Fibroblast of lung (primary cell): ENCODE measurements at regions not wholly inside any gene's neighbourhood (a gene's known extent, or its start where the extent isn't known, plus 50 kb on each side); places are given as distances from the start of the nearest gene placed in this dataset.

ENCODE experiments used
- DNase-seq, 2 donors: peaks; one replicate each; pipeline versions ENCODE4 v3.0.0 to v3.0.0-alpha.2; 2010; ENCODE audit warnings: low read depth in 2 of 2
- H2AFZ ChIP-seq: 2 replicates; pipeline ENCODE4 v1.5.1; 2012; ENCODE audit warnings: low read length, control low read depth, inconsistent platforms
- H3K27ac ChIP-seq: 2 replicates; pipeline ENCODE4 v1.5.1; 2011; ENCODE audit warnings: low read length, control low read depth; ENCODE audit not compliant: insufficient read depth
- H3K27me3 ChIP-seq: 2 replicates; pipeline ENCODE4 v1.5.1; 2011; ENCODE audit warnings: mild to moderate bottlenecking, low read length; ENCODE audit not compliant: control insufficient read depth, insufficient read depth
- H3K36me3 ChIP-seq: 2 replicates; pipeline ENCODE4 v1.5.1; 2011; ENCODE audit warnings: low read length; ENCODE audit not compliant: control insufficient read depth, insufficient read depth
- H3K4me1 ChIP-seq: 2 replicates; pipeline ENCODE4 v1.5.1; 2011; ENCODE audit warnings: low read length; ENCODE audit not compliant: control insufficient read depth, insufficient read depth; ENCODE audit errors: extremely low read depth
- H3K4me2 ChIP-seq: 2 replicates; pipeline ENCODE4 v1.5.1; 2011; ENCODE audit warnings: low read length, control low read depth; ENCODE audit not compliant: insufficient read depth; ENCODE audit errors: extremely low read depth
- H3K4me3 ChIP-seq, 4 experiments: fragments of 200-600 bp in 1 of 4; sonication (generic) in 1 of 4; replicated peaks in 1 of 4; 2 replicates each; pipeline ENCODE4 v1.5.1; 2011 to 2016; ENCODE audit warnings: low read length in 4 of 4, low read depth in 3 of 4, mild to moderate bottlenecking in 3 of 4, control low read depth in 2 of 4, inconsistent platforms in 1 of 4, mixed read lengths in 1 of 4; ENCODE audit not compliant: insufficient read depth in 1 of 4; ENCODE audit errors: control extremely low read depth in 1 of 4
- H3K79me2 ChIP-seq: 2 replicates; pipeline ENCODE4 v1.5.1; 2012; ENCODE audit warnings: mild to moderate bottlenecking, low read length, inconsistent platforms; ENCODE audit not compliant: control insufficient read depth, insufficient read depth
- H3K9ac ChIP-seq: 2 replicates; pipeline ENCODE4 v1.5.1; 2011; ENCODE audit warnings: mild to moderate bottlenecking, low read length, control low read depth; ENCODE audit not compliant: insufficient read depth
- H3K9me3 ChIP-seq: 2 replicates; pipeline ENCODE4 v1.5.1; 2012; ENCODE audit warnings: low read depth, low read length; ENCODE audit not compliant: control insufficient read depth, insufficient read depth
- H4K20me1 ChIP-seq: 2 replicates; pipeline ENCODE4 v1.5.1; 2011; ENCODE audit warnings: low read length; ENCODE audit not compliant: control insufficient read depth, insufficient read depth; ENCODE audit errors: extremely low read depth
- CTCF ChIP-seq, 2 donors: IDR thresholded peaks in 1 of 2; conservative IDR thresholded peaks in 1 of 2; 1 replicate in 1 of 2; 2 replicates in 1 of 2; pipeline ENCODE4 v1.5.1; 2011 to 2012; ENCODE audit warnings: low read length in 2 of 2, control low read depth in 1 of 2, inconsistent platforms in 1 of 2, low read depth in 1 of 2, mild to moderate bottlenecking in 1 of 2
- EZH2 ChIP-seq: IDR thresholded peaks from 2 replicates; pipeline ENCODE4 v1.5.1; 2012; ENCODE audit warnings: low read length, control low read depth, mild to moderate bottlenecking; ENCODE audit errors: missing control alignments

GRCh38 chr13:31967155-31967554 lies 64.4 kb upstream of the FRY start:
- H3K27me3 ChIP-seq: no peaks in the 10 kb centered on the region
- no peak overlapping the region for H3K27ac ChIP-seq
- no peak for DNase-seq
- H3K9ac ChIP-seq: no peak overlapping the region
- no peak overlapping the region for H2AFZ ChIP-seq
- no peaks in the 10 kb centered on the region for H3K36me3 ChIP-seq
- H4K20me1 ChIP-seq: no peaks in the 10 kb centered on the region
- TF ChIP-seq CTCF (conservative IDR thresholded peaks at IDR 0.05 in 1 of 2, IDR thresholded peaks at IDR 0.05 in 1 of 2; ENCODE audit: low read depth in 1 of 2, low read length in 2 of 2) (no peak), EZH2 (no peak)
- no peak overlapping the region for H3K4me3 ChIP-seq
- no peaks in the 10 kb centered on the region for H3K79me2 ChIP-seq
- H3K4me1 ChIP-seq: peaks cover 16% of the 10 kb centered on the region
- no peak overlapping the region for H3K4me2 ChIP-seq
- H3K9me3 ChIP-seq: no peaks in the 10 kb centered on the region

- Histone ChIP-seq H3K27me3 (no peaks in the 10 kb centered on the region), H3K27ac (no peak overlapping the region), H3K4me2 (no peak overlapping the region), H3K9ac (no peak overlapping the region), H3K36me3 (no peaks in the 10 kb centered on the region), H3K4me1 (peaks cover 13% of the 10 kb centered on the region), H3K9me3 (no peaks in the 10 kb centered on the region), H2AFZ (no peak overlapping the region), H3K4me3 (no peak overlapping the region), H3K79me2 (no peaks in the 10 kb centered on the region), H4K20me1 (no peaks in the 10 kb centered on the region)
- no peak for DNase-seq
- TF ChIP-seq CTCF (conservative IDR thresholded peaks at IDR 0.05 in 1 of 2, IDR thresholded peaks at IDR 0.05 in 1 of 2; ENCODE audit: low read depth in 1 of 2, low read length in 2 of 2) (no peak), EZH2 (no peak)
Observed at GRCh38 chr13:31968473-31968872, 63.1 kb upstream of the FRY start.

- H3K4me2 ChIP-seq: peak overlapping the region; percentile 15
- DNase-seq: peak; percentile 51 to 81
- H3K4me1 ChIP-seq: peaks cover 12% of the 10 kb centered on the region
- TF ChIP-seq CTCF (conservative IDR thresholded peaks at IDR 0.05 in 1 of 2, IDR thresholded peaks at IDR 0.05 in 1 of 2; ENCODE audit: low read depth in 1 of 2, low read length in 2 of 2): no peak
- TF ChIP-seq EZH2: no peak
- no peak overlapping the region for H3K4me3 ChIP-seq
- no peaks in the 10 kb centered on the region for H4K20me1 ChIP-seq
- H3K9ac ChIP-seq: no peak overlapping the region
- H2AFZ ChIP-seq: no peak overlapping the region
- H3K9me3 ChIP-seq: no peaks in the 10 kb centered on the region
- no peaks in the 10 kb centered on the region for H3K36me3 ChIP-seq
- H3K79me2 ChIP-seq: no peaks in the 10 kb centered on the region
- no peaks in the 10 kb centered on the region for H3K27me3 ChIP-seq
- peak overlapping the region; percentile 37 for H3K27ac ChIP-seq
Observed at GRCh38 chr13:31970231-31970930, 61.2 kb upstream of the FRY start.
